ENCODE measurements at regions not wholly inside any gene's neighbourhood (a gene's known extent, or its start where the extent isn't known, plus 50 kb on each side); places are given as distances from the start of the nearest gene placed in this dataset.

DNA sequence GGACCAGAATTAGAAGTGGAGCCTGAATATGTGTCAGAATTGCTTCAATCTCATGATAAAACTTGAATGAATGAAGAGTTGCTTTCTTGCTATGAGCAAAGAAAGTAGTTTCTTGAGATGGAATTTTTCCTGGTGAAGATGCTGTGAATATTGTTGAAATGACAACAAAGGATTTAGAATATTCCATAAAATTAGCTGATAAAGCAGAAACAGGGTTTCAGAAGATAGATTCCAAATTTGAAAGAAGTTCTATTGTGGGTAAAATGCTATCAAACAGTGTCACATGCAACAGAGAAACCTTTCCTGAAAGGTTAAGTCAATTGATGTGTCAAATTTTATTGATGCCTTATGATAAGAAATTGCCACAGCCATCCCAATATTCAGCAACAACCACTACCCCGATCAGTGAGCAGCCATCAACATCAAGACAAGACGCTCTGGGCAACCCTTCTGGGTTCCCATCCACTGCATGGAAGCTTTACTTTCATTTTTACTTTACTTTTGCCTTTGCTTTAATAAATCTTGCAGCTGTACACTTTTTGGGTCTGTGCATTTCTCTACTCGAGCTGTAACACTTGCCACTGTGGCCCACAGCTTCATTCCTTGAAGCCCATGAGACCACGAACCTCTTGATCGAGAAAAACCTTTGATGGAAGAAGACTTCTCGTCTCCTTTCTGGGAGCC, 104.0 kb upstream of the SSTR1 start:
- Histone ChIP-seq H3K36me3 (no peaks in the 10 kb centered on the region), H3K4me3 (no peak overlapping the region), H3K27me3 (no peaks in the 10 kb centered on the region), H3K4me1 (no peaks in the 10 kb centered on the region), H3K27ac (no peak overlapping the region), H3K9me3 (peaks cover 0 to 4% (median 0%) of the 10 kb centered on the region in 4 donors)
- no peak for DNase-seq
- WGBS, 2 donors = 64 to 78% methylated on average over 6 of the region's 6 CpGs
- intact Hi-C loops (cut with DNase I) = no loop called here
- TF ChIP-seq POLR2AphosphoS5 (IDR thresholded peaks at IDR 0.05) (no peak), EP300 (IDR thresholded peaks at IDR 0.05) (no peak), POLR2A (IDR thresholded peaks at IDR 0.05) (no peak)
- TF ChIP-seq, protein P1, sequence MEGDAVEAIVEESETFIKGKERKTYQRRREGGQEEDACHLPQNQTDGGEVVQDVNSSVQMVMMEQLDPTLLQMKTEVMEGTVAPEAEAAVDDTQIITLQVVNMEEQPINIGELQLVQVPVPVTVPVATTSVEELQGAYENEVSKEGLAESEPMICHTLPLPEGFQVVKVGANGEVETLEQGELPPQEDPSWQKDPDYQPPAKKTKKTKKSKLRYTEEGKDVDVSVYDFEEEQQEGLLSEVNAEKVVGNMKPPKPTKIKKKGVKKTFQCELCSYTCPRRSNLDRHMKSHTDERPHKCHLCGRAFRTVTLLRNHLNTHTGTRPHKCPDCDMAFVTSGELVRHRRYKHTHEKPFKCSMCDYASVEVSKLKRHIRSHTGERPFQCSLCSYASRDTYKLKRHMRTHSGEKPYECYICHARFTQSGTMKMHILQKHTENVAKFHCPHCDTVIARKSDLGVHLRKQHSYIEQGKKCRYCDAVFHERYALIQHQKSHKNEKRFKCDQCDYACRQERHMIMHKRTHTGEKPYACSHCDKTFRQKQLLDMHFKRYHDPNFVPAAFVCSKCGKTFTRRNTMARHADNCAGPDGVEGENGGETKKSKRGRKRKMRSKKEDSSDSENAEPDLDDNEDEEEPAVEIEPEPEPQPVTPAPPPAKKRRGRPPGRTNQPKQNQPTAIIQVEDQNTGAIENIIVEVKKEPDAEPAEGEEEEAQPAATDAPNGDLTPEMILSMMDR (IDR thresholded peaks at IDR 0.05) = no peak

DNA sequence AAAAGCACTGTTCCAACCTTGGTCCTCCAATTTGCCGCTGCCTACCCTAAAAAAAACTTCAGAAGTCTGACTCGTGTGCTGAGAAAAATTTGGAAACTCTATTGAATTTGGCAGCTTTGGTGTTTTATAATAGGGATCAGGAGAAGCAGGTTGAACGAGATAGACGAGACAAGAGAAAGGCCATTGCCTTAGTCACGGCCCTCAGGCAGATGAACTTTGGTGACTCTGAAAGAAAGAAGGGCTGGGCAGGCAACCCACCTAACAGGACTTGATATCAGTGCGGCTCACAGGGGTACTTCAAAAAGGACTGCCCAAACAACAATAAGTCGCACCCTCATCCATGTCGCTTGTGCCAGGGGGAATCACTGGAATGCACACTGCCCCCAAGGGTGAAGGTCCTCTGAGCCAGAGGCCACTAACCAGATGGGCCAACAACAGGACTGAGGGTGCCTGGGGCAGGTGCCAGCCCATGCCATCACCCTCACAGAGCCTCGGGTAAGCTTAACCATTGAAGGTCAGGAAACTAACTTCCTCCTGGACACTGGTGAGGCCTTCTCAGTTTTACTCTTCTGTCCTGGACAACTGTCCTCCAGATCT, 102.5 kb upstream of the SSTR1 start:
- H3K4me1 ChIP-seq = no peaks in the 10 kb centered on the region
- no peak overlapping the region for H3K27ac ChIP-seq
- TF ChIP-seq POLR2A (IDR thresholded peaks at IDR 0.05) = no peak
- TF ChIP-seq, protein P1 (IDR thresholded peaks at IDR 0.05) = no peak
- no peak for TF ChIP-seq EP300 (IDR thresholded peaks at IDR 0.05)
- no peak for TF ChIP-seq POLR2AphosphoS5 (IDR thresholded peaks at IDR 0.05)
- H3K27me3 ChIP-seq = no peaks in the 10 kb centered on the region
- H3K9me3 ChIP-seq = peaks cover 0 to 4% (median 0%) of the 10 kb centered on the region in 4 donors
- WGBS, 2 donors = 86 to 90% methylated on average over 9 of the region's 9 CpGs
- no peak overlapping the region for H3K4me3 ChIP-seq
- DNase-seq = no peak
- intact Hi-C loops (cut with DNase I) = no loop called here
- no peaks in the 10 kb centered on the region for H3K36me3 ChIP-seq

DNA sequence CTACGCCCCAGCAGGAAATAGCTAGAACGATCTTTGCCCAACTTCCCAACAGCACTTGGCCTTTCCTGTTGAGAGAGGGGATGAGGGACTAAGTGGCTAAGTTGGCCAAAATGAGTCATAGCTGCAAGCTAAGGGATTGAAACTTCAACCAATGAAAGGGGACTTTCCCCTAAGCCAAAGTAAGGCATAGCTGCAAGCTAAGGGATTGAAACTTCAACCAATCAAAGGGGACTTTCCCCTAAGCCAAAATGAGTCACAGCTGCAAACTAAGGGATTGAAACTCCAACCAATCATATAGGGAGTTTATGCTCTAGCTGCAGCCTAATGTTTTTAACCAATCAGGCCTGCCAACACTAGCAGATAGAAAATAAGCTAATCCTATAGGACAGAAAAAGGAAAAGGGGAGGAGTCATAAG, 100.5 kb upstream of the SSTR1 start:
- WGBS, 2 donors = 79 to 88% methylated on average over 2 of the region's 2 CpGs
- intact Hi-C loops (cut with DNase I) = no loop called here
- no peak for TF ChIP-seq POLR2AphosphoS5 (IDR thresholded peaks at IDR 0.05)
- TF ChIP-seq, protein P1 (IDR thresholded peaks at IDR 0.05) = no peak
- TF ChIP-seq POLR2A (IDR thresholded peaks at IDR 0.05) = no peak
- TF ChIP-seq EP300 (IDR thresholded peaks at IDR 0.05) = no peak

DNA sequence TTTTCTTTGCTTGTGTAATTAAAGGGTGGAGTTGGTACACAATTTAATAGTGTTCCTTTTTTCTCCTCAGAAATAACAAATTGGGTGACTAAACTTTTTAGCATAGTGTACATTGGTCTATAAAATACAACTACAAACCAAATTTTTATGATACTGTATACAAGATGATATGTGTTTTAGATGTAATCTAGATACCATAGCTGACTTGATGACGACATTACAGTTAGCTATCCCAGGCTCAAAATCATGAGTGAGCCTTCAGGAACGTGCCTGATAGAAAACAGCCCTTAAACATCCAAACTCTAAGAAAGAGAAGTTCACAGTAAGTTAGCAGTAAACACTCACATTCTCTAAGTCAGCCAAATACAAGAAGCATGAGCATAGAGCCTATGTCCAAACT, 99.0 kb upstream of the SSTR1 start:
- WGBS, 2 donors = 13 to 47% methylated on average over 2 of the region's 2 CpGs
- intact Hi-C loops (cut with DNase I) = no loop called here
- Histone ChIP-seq H3K27me3 (no peaks in the 10 kb centered on the region), H3K36me3 (no peaks in the 10 kb centered on the region), H3K4me1 (no peaks in the 10 kb centered on the region), H3K4me3 (no peak overlapping the region), H3K27ac (no peak overlapping the region), H3K9me3 (no peaks in the 10 kb centered on the region)
- no peak for TF ChIP-seq POLR2AphosphoS5 (IDR thresholded peaks at IDR 0.05)
- TF ChIP-seq, protein P1 (IDR thresholded peaks at IDR 0.05) = no peak
- no peak for TF ChIP-seq POLR2A (IDR thresholded peaks at IDR 0.05)
- TF ChIP-seq EP300 (IDR thresholded peaks at IDR 0.05) = no peak
- DNase-seq = no peak

More for the DNA sequence above, 100.5 kb upstream of the SSTR1 start:
- Histone ChIP-seq H3K4me3 (no peak overlapping the region), H3K27ac (no peak overlapping the region), H3K9me3 (no peaks in the 10 kb centered on the region), H3K4me1 (no peaks in the 10 kb centered on the region), H3K27me3 (no peaks in the 10 kb centered on the region), H3K36me3 (no peaks in the 10 kb centered on the region)
- no peak for DNase-seq
